OCI-LY1 (cell line): ENCODE measurements at regions not wholly inside any gene's neighbourhood (a gene's known extent, or its start where the extent isn't known, plus 50 kb on each side); places are given as distances from the start of the nearest gene placed in this dataset.

ENCODE experiments used
- H2AFZ ChIP-seq: fragments of 200-600 bp; sonication (generic), shearing (Covaris generic); 2 replicates; pipeline ENCODE4 v1.6.0; 2014; ENCODE audit warnings: antibody characterized with exemption, mild to moderate bottlenecking, low read length
- H3F3A ChIP-seq: fragments of 200-600 bp; sonication (generic), shearing (Covaris generic); 2 replicates; pipeline ENCODE4 v1.6.0; 2014; ENCODE audit warnings: mild to moderate bottlenecking, antibody characterized with exemption, low read length, moderate library complexity; ENCODE audit not compliant: insufficient read depth
- H3K27ac ChIP-seq: fragments of 200-600 bp; sonication (generic); 2 replicates; pipeline ENCODE4 v1.5.1; 2014; ENCODE audit warnings: low read length, mixed run types, mild to moderate bottlenecking, low read depth; ENCODE audit not compliant: poor library complexity, severe bottlenecking
- H3K27me3 ChIP-seq: fragments of 200-600 bp; sonication (generic); 2 replicates; pipeline ENCODE4 v1.6.0; 2014; ENCODE audit warnings: antibody characterized with exemption, mild to moderate bottlenecking, low read length, moderate library complexity; ENCODE audit not compliant: insufficient read depth
- H3K36me3 ChIP-seq: fragments of 200-600 bp; sonication (generic); 2 replicates; pipeline ENCODE4 v1.6.1; 2014; ENCODE audit warnings: mild to moderate bottlenecking, antibody characterized with exemption, low read length, moderate library complexity, mixed read lengths; ENCODE audit not compliant: insufficient read depth
- H3K4me1 ChIP-seq: fragments of 200-600 bp; sonication (generic); 2 replicates; pipeline ENCODE4 v1.5.1; 2014; ENCODE audit warnings: mild to moderate bottlenecking, low read length, moderate library complexity; ENCODE audit not compliant: insufficient read depth, severe bottlenecking
- H3K4me2 ChIP-seq: fragments of 200-600 bp; sonication (generic), shearing (Covaris generic); 2 replicates; pipeline ENCODE4 v1.6.1; 2014; ENCODE audit warnings: low read length
- H3K4me3 ChIP-seq: fragments of 200-600 bp; sonication (generic); 2 replicates; pipeline ENCODE4 v1.5.1; 2014; ENCODE audit warnings: low read length, low read depth, mild to moderate bottlenecking, mixed read lengths; ENCODE audit not compliant: poor library complexity, severe bottlenecking
- H3K79me2 ChIP-seq: fragments of 200-600 bp; shearing (Covaris generic); 2 replicates; pipeline ENCODE4 v1.6.1; 2016; ENCODE audit warnings: mixed run types, low read length, mixed read lengths; ENCODE audit not compliant: insufficient read depth
- H3K9ac ChIP-seq: fragments of 200-600 bp; sonication (generic), shearing (Covaris generic); 2 replicates; pipeline ENCODE4 v1.6.1; 2014; ENCODE audit warnings: mild to moderate bottlenecking, low read length, mixed read lengths
- H3K9me2 ChIP-seq: fragments of 200-600 bp; sonication (generic), shearing (Covaris generic); 2 replicates; pipeline ENCODE4 v1.6.1; 2014; ENCODE audit warnings: low read depth, mild to moderate bottlenecking, low read length, mixed read lengths
- H3K9me3 ChIP-seq: fragments of 200-600 bp; shearing (Covaris generic); 2 replicates; pipeline ENCODE4 v1.6.1; 2014; ENCODE audit warnings: low read length, mixed read lengths
- H4K20me1 ChIP-seq: fragments of 200-600 bp; sonication (generic), shearing (Covaris generic); 2 replicates; pipeline ENCODE4 v1.6.0; 2016; ENCODE audit warnings: mild to moderate bottlenecking, low read length; ENCODE audit not compliant: insufficient read depth
- CTCF ChIP-seq: fragments of 200-600 bp; sonication (generic), shearing (Covaris generic); IDR thresholded peaks from 2 replicates; pipeline ENCODE4 v1.5.1; 2017; ENCODE audit warnings: mild to moderate bottlenecking, antibody characterized with exemption, low read length, moderate library complexity, mixed read lengths
- EZH2 ChIP-seq: fragments of 200-600 bp; sonication (generic), shearing (Covaris generic); IDR thresholded peaks from 2 replicates; pipeline ENCODE4 v1.8.0; 2017; ENCODE audit warnings: borderline replicate concordance, mixed run types, mild to moderate bottlenecking, antibody characterized with exemption, low read length, moderate library complexity, mixed read lengths

- TF ChIP-seq CTCF (no peak), EZH2 (no peak)
- no peaks in the 10 kb centered on the region for H3K79me2 ChIP-seq
- H3K27me3 ChIP-seq, result no peaks in the 10 kb centered on the region
- H2AFZ ChIP-seq, result no peak overlapping the region
- no peak overlapping the region for H3K4me3 ChIP-seq
- no peak overlapping the region for H3K27ac ChIP-seq
- no peak overlapping the region for H3K4me2 ChIP-seq
- H4K20me1 ChIP-seq, result no peaks in the 10 kb centered on the region
- H3K9me3 ChIP-seq, result no peaks in the 10 kb centered on the region
- H3K4me1 ChIP-seq, result peaks cover 4% of the 10 kb centered on the region
- no peak overlapping the region for H3K9ac ChIP-seq
- no peaks in the 10 kb centered on the region for H3F3A ChIP-seq
- no peaks in the 10 kb centered on the region for H3K9me2 ChIP-seq
- no peaks in the 10 kb centered on the region for H3K36me3 ChIP-seq
Observed at GRCh38 chrX:20410540-20410939, 143.8 kb upstream of the RPS6KA3 start.

GRCh38 chrX:20409991-20410390 is 143.3 kb upstream of the RPS6KA3 start:
- Histone ChIP-seq H3K4me1 (peaks cover 4% of the 10 kb centered on the region), H3K4me3 (no peak overlapping the region), H3K27ac (no peak overlapping the region), H3K4me2 (no peak overlapping the region), H3K9me2 (no peaks in the 10 kb centered on the region), H3F3A (no peaks in the 10 kb centered on the region), H4K20me1 (no peaks in the 10 kb centered on the region), H3K36me3 (no peaks in the 10 kb centered on the region), H3K27me3 (no peaks in the 10 kb centered on the region), H2AFZ (no peak overlapping the region), H3K9me3 (no peaks in the 10 kb centered on the region), H3K9ac (no peak overlapping the region), H3K79me2 (no peaks in the 10 kb centered on the region)
- TF ChIP-seq CTCF (no peak), EZH2 (no peak)

GRCh38 chrX:20402956-20403355 is 136.2 kb upstream of the RPS6KA3 start:
- H3F3A ChIP-seq, result no peaks in the 10 kb centered on the region
- no peaks in the 10 kb centered on the region for H3K9me3 ChIP-seq
- H3K4me3 ChIP-seq, result no peak overlapping the region
- H3K4me2 ChIP-seq, result no peak overlapping the region
- H3K27me3 ChIP-seq, result no peaks in the 10 kb centered on the region
- no peak overlapping the region for H3K9ac ChIP-seq
- no peak overlapping the region for H3K27ac ChIP-seq
- H3K36me3 ChIP-seq, result no peaks in the 10 kb centered on the region
- no peak for TF ChIP-seq EZH2
- no peak for TF ChIP-seq CTCF
- H2AFZ ChIP-seq, result no peak overlapping the region
- no peaks in the 10 kb centered on the region for H3K4me1 ChIP-seq
- H3K9me2 ChIP-seq, result no peaks in the 10 kb centered on the region
- no peaks in the 10 kb centered on the region for H3K79me2 ChIP-seq
- H4K20me1 ChIP-seq, result no peaks in the 10 kb centered on the region
